ENCODE measurements at regions not wholly inside any gene's neighbourhood (a gene's known extent, or its start where the extent isn't known, plus 50 kb on each side); places are given as distances from the start of the nearest gene placed in this dataset.
"Not testable (repeated sequence)": the region's sequence is repeated elsewhere in the genome, so short reads cannot be mapped to it uniquely, and the experiment has no call there.

- no peak overlapping the region for H3K27ac ChIP-seq (ENCODE audit: low read depth in 1 of 2, low read length in 2 of 2)
- TF ChIP-seq NR2F2 (IDR thresholded peaks at IDR 0.05) (peak; percentile 59), SP1 (IDR thresholded peaks at IDR 0.05) (no peak)
Observed at GRCh38 chr9:107768224-107768623, 278.7 kb upstream of the KLF4 start.

GRCh38 chr9:107767711-107768110 is 278.1 kb upstream of the KLF4 start:
- Histone ChIP-seq H3K9me3 (ENCODE audit: control insufficient read depth in 4 of 4, low read length in 3 of 4) (no peaks in the 10 kb centered on the region), H3K27me3 (ENCODE audit: control insufficient read depth in 4 of 4, insufficient read depth in 4 of 4, low read length in 3 of 4) (no peaks in the 10 kb centered on the region), H3K9ac (ENCODE audit: low read depth in 1 of 2, low read length in 2 of 2) (no peak overlapping the region), H3K4me1 (ENCODE audit: control insufficient read depth in 4 of 4, insufficient read depth in 4 of 4, low read length in 3 of 4) (no peaks in the 10 kb centered on the region), H3K36me3 (ENCODE audit: control insufficient read depth in 4 of 4, insufficient read depth in 3 of 4, low read depth in 1 of 4, low read length in 3 of 4) (no peaks in the 10 kb centered on the region), H3K27ac (ENCODE audit: low read depth in 1 of 2, low read length in 2 of 2) (no peak overlapping the region), H3K4me3 (ENCODE audit: low read depth in 1 of 3, low read length in 3 of 3) (no peak overlapping the region)
- TF ChIP-seq HNF4G (IDR thresholded peaks at IDR 0.05) (no peak), RAD21 (IDR thresholded peaks at IDR 0.05) (no peak), NR2F2 (IDR thresholded peaks at IDR 0.05) (no peak), REST (IDR thresholded peaks at IDR 0.05) (no peak), ATF3 (IDR thresholded peaks at IDR 0.05) (no peak), RXRA (IDR thresholded peaks at IDR 0.05) (no peak), JUND (IDR thresholded peaks at IDR 0.05) (no peak), YY1 (IDR thresholded peaks at IDR 0.05) (no peak), GABPA (IDR thresholded peaks at IDR 0.05 in 1 of 2, conservative IDR thresholded peaks at IDR 0.05 in 1 of 2) (no peak), TAF1 (conservative IDR thresholded peaks at IDR 0.05) (no peak), FOXA2 (IDR thresholded peaks at IDR 0.05) (no peak), MAX (IDR thresholded peaks at IDR 0.05) (no peak), FOXA1 (IDR thresholded peaks at IDR 0.05) (no peak), CTCF (IDR thresholded peaks at IDR 0.05; ENCODE audit: low read depth, low read length, missing input control) (no peak), HNF4A (conservative IDR thresholded peaks at IDR 0.05) (no peak), SP1 (IDR thresholded peaks at IDR 0.05) (no peak), ZBTB33 (IDR thresholded peaks at IDR 0.05) (no peak), EGR1 (IDR thresholded peaks at IDR 0.05; ENCODE audit: low read depth in 2 of 2) (no peak)
- DNase-seq (ENCODE audit: low spot score) = no peak
- 96% methylated on average over 4 of the region's 4 CpGs for WGBS

More at GRCh38 chr9:107768224-107768623, 278.7 kb upstream of the KLF4 start:
- Histone ChIP-seq H3K9me3 (ENCODE audit: control insufficient read depth in 4 of 4, low read length in 3 of 4) (peaks cover 0 to 5% (median under 1%) of the 10 kb centered on the region in 4 donors), H3K9ac (ENCODE audit: low read depth in 1 of 2, low read length in 2 of 2) (no peak overlapping the region), H3K36me3 (ENCODE audit: control insufficient read depth in 4 of 4, insufficient read depth in 3 of 4, low read depth in 1 of 4, low read length in 3 of 4) (no peaks in the 10 kb centered on the region), H3K4me1 (ENCODE audit: control insufficient read depth in 4 of 4, insufficient read depth in 4 of 4, low read length in 3 of 4) (no peaks in the 10 kb centered on the region), H3K27me3 (ENCODE audit: control insufficient read depth in 4 of 4, insufficient read depth in 4 of 4, low read length in 3 of 4) (no peaks in the 10 kb centered on the region), H3K4me3 (ENCODE audit: low read depth in 1 of 3, low read length in 3 of 3) (no peak overlapping the region)
- no peak for DNase-seq (ENCODE audit: low spot score)
- WGBS = 72% methylated on average over 9 of the region's 9 CpGs

- not testable (repeated sequence) for H3K27ac ChIP-seq (ENCODE audit: low read depth in 1 of 2, low read length in 2 of 2); H3K9ac ChIP-seq (ENCODE audit: low read depth in 1 of 2, low read length in 2 of 2); H3K9me3 ChIP-seq (ENCODE audit: control insufficient read depth in 4 of 4, low read length in 3 of 4); H3K4me1 ChIP-seq (ENCODE audit: control insufficient read depth in 4 of 4, insufficient read depth in 4 of 4, low read length in 3 of 4); H3K36me3 ChIP-seq (ENCODE audit: control insufficient read depth in 4 of 4, insufficient read depth in 3 of 4, low read depth in 1 of 4, low read length in 3 of 4); H3K4me3 ChIP-seq (ENCODE audit: low read depth in 1 of 3, low read length in 3 of 3); DNase-seq (ENCODE audit: low spot score); H3K27me3 ChIP-seq (ENCODE audit: control insufficient read depth in 4 of 4, insufficient read depth in 4 of 4, low read length in 3 of 4)
- WGBS = 81% methylated on average over 2 of the region's 2 CpGs
Observed at GRCh38 chr9:107763469-107763868, 273.9 kb upstream of the KLF4 start.
